ENCODE measurements at regions not wholly inside any gene's neighbourhood (a gene's known extent, or its start where the extent isn't known, plus 50 kb on each side); places are given as distances from the start of the nearest gene placed in this dataset.

- TF ChIP-seq SP2 (CRISPR knock-in tag; IDR thresholded peaks at IDR 0.05) (no peak), REXO4 (CRISPR knock-in tag; IDR thresholded peaks at IDR 0.05; ENCODE audit: borderline replicate concordance) (no peak), NR0B2 (CRISPR knock-in tag; IDR thresholded peaks at IDR 0.05) (no peak)
These were observed 76.0 kb upstream of the RAB3GAP2 start (continued) for GRCh38 chr1:220348211-220348610.

GRCh38 chr1:220347654-220348175 is 75.5 kb upstream of the RAB3GAP2 start:
- ChIA-PET CTCF (ENCODE audit: low intra/inter-chr PET ratio, low total read pairs) (no interaction called here), POLR2A (no interaction called here)
- Histone ChIP-seq H3K79me2 (ENCODE audit: insufficient read depth, low read length) (no peaks in the 10 kb centered on the region), H3K27me3 (ENCODE audit: control insufficient read depth in 1 of 2, insufficient read depth in 2 of 2, low read length in 2 of 2) (peaks cover 2 to 8% of the 10 kb centered on the region in 2 experiments; a peak in 1 of 5 replicates), H3K4me2 (ENCODE audit: low read depth, low read length) (no peak overlapping the region), H4K20me1 (ENCODE audit: insufficient read depth, low read length) (no peaks in the 10 kb centered on the region), H3K9ac (ENCODE audit: insufficient read depth, low read depth, low read length) (no peak overlapping the region), H3K9me3 (ENCODE audit: low read length) (no peaks in the 10 kb centered on the region), H3K27ac (ENCODE audit: extremely low read length, insufficient read depth, low read length) (no peak overlapping the region), H3K4me1 (ENCODE audit: insufficient read depth, low read length) (no peaks in the 10 kb centered on the region), H3K36me3 (replicated peaks in 1 of 2; ENCODE audit: control insufficient read depth in 1 of 2, insufficient read depth in 2 of 2, low read length in 2 of 2) (no peaks in the 10 kb centered on the region), H3K4me3 (replicated peaks in 1 of 3; ENCODE audit: insufficient read depth in 1 of 3, low read depth in 2 of 3, low read length in 3 of 3) (no peak overlapping the region), H2AFZ (ENCODE audit: low read length) (no peak overlapping the region)
- 39% methylated on average over 8 of the region's 8 CpGs for WGBS (ENCODE audit: low lambda C conversion rate)
- FAIRE-seq (no peak), ATAC-seq (no peak), DNase-seq (ENCODE audit: low spot score) (no peak)
- TF ChIP-seq ZMAT3 (CRISPR knock-in tag; conservative IDR thresholded peaks at IDR 0.05) (no peak), ZSCAN12 (CRISPR knock-in tag; IDR thresholded peaks at IDR 0.05) (no peak), CBX5 (CRISPR knock-in tag; IDR thresholded peaks at IDR 0.05; ENCODE audit: borderline replicate concordance) (no peak), ZNF337 (CRISPR knock-in tag; IDR thresholded peaks at IDR 0.05; ENCODE audit: borderline replicate concordance, low read depth) (no peak), EHMT2 (IDR thresholded peaks at IDR 0.05; ENCODE audit: borderline replicate concordance, low read depth, low read length) (no peak), ZBTB33 (CRISPR knock-in tag; IDR thresholded peaks at IDR 0.05) (no peak), ZNF205 (CRISPR knock-in tag; IDR thresholded peaks at IDR 0.05) (no peak), AGO1 (IDR thresholded peaks at IDR 0.05; ENCODE audit: low read depth, low read length, poor library complexity, severe bottlenecking) (no peak), RARA (CRISPR knock-in tag; IDR thresholded peaks at IDR 0.05) (no peak), SETDB1 (CRISPR knock-in tag; IDR thresholded peaks at IDR 0.05; ENCODE audit: borderline replicate concordance) (no peak), EZH2 (conservative IDR thresholded peaks at IDR 0.05; ENCODE audit: low read depth, low read length) (no peak), POLR2A (IDR thresholded peaks at IDR 0.05; ENCODE audit: insufficient read depth in 1 of 2, low read depth in 2 of 2, low read length in 2 of 2) (no peak), ZNF788 (CRISPR knock-in tag; IDR thresholded peaks at IDR 0.05; ENCODE audit: borderline replicate concordance) (no peak), ZNF746 (CRISPR knock-in tag; IDR thresholded peaks at IDR 0.05) (no peak)
- no TSS peak for BruUV-seq (replicated peaks)
- intact Hi-C loops (cut with micrococcal nuclease; ENCODE audit: unreplicated experiment) (no loop called here), in situ Hi-C loops (cut with HindIII; ENCODE audit: extremely low pct_ligation_motif_present, low pct_unique_long_range_greater_than_20kb) (no loop called here)
